ENCODE measurements at regions not wholly inside any gene's neighbourhood (a gene's known extent, or its start where the extent isn't known, plus 50 kb on each side); places are given as distances from the start of the nearest gene placed in this dataset.
"Not testable (repeated sequence)": the region's sequence is repeated elsewhere in the genome, so short reads cannot be mapped to it uniquely, and the experiment has no call there.

DNA sequence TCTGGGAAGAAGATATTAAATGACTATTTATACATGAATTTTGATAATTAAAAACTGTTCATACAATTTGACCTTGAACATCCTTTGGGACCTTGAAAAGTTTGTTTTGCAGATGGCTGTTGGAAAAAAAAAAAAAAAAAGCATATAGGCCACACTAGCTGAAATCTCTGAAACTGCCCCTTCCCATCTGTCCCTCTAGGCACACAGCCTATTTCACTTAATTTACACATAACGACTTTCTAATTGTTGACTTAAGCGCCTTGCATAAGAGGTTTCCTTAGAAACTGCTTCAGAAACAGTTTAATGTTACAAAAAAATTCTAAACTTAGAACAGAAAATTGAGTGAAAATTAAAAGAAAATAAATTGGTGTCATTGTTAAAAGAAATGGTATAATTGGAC lies 131.0 kb downstream of the COX18 start:
- no peak for DNase-seq

DNA sequence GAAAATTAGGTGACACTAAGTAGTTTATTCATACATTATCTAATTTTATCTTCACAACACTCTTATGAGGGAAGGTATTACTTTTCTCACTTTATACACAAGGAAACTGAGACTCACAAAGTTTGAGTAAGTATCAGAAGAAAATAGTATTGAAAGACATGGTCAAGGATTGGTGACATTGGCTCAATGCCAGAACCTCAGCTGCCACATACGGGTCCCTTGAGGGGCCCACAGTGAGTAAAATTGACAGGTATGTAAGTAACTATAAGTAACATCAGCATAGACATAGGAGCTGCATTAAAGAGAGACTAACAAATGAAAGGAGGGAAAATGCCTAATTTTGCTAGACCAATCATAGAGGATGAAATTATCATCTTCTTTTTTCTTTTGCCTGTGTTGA lies 134.1 kb downstream of the COX18 start:
- DNase-seq = no peak

DNA sequence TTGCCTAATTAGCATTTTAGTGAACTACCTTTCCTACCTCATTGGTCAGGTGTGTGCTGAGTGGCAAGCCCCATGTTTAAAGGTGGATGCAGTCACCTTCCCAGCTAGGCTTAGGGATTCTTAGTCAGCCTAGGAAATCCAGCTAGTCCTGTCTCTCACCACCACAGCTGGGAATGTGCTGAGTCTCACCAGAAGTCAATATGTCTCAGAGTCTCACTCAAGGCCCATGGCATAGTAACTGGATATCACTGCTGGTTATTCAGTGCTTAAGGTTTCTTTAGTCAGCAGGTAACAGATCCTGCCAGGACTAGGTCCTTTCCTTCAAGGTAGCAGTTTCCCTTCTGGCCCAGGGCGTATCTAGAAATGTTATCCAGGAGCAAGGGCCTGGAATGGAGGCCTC lies 136.5 kb downstream of the COX18 start:
- DNase-seq = no peak

DNA sequence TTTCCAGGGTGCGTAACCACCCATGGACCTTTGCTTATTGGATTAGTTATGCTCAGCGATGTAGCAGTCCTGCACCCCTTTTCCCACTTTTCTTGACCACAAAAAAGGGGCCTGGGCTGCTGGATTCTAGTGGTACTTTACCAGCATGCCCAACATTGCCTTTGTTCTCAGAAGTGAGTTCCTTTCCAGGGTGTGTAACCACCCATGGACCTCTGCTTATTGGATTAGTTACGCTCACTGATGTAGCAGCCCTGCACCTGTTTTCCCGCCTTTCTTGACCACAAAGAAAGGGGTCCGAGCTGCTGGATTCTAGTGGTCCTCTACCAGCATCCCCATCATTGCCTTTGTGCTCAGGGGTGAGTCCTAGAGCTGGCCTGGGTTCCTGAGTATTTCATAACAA lies 138.2 kb downstream of the COX18 start:
- no peak for DNase-seq

DNA sequence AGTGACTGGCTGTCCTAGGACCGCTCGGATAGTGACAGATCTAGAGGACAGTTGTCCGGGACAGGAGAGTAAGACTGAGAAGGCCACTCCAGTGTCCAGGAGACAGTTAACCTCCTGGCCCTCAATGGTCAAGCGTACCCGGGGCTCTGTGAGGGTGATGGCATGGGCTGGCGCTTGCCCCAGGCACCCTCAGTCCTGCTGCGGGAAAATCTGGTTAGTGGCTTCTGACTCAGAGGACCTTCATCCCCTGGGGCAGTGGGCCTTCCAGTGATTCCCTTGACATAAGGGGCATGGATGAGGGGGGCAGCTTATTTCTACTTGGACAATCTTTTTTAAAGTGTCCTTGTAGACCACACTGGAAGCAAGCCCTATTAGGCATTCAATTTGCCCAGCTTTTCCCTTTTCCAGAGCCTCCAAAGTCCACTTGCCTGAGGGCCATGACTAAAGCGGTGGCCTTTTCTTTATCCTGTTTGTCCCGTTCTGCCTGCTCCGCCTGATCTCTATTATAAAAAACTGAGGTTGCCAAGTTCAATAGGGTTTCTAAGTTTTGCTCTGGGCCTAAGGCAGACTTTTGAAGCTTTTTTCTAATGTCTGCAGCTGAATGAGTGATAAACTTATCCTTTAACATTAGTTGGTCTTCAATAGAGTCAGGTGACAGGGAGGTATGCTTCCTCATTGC lies 139.8 kb downstream of the COX18 start:
- DNase-seq = not testable (repeated sequence)

DNA sequence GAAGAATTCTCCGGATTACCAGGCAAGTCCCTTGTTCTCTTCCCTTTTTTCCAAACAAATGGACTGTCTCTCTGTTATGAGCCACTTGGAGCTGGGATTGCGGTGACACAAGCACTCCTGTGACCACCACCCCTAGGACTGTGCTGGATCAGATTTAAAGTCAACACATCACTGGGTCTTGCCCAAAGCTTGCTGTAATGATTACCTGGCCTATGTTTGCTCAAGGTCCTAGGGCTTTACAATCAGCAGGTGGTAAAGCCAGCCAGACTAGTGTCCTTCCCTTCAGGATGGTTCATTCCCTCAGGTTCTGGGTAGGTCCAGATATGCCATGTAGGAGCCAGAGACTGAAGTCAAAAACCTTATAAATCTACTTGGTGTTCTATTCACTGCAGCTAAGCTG lies 144.7 kb downstream of the COX18 start:
- DNase-seq = no peak

DNA sequence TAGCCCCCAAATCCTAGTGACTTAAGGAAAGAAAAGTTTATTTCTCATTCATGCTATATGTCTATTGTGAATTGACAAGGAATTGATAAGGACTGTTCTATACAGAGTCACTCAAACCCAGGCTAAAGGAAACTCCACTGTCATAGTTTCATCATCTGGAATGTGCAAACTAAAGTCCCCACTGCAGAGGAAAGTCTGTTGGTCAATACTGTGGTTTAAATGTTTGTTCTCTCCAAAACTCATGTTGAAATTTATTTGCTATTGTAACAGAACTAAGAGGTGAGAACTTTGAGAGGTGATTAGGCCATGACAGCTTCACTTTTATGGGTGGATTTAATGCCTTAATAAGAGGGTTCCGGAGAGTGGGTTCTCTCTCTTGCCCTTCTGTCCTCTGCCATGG lies 149.6 kb downstream of the COX18 start:
- DNase-seq = no peak

DNA sequence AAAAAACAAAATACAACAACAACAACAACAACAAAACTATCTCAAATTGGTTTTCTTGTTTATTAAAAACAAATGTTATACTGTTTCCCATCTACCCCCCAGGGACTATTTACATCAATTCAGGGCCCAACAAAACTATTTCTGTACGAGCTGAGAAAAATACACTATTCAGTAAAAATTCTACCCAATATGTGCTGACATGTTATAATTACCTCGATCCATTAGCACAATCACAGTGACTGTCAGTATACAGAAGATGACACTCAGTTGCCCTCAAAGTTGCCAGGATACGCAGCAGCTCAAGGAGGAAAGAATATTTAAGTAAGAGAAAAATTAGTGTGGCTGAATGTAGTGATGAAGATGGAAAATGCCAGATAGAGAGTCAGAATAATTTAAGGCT lies 150.1 kb downstream of the COX18 start:
- no peak for DNase-seq

DNA sequence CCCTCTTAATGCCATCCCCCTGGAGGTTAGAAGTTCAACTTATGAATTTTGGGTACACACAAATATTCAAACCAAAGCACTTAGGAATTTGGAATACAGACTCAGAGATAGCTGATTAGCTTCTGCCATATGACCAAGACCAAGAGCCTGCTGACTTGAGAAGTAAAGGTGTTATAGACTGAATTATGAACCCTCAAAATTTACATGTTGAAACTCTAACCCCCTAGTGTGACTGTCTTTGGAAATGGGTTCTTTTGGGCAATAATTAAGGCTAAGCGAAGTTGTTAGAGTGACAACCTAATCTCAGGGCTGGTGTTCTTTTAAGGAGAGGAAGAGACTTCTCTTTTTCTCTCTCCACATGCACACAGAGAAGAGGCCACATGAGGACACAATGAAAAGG lies 151.2 kb downstream of the COX18 start:
- DNase-seq = no peak

DNA sequence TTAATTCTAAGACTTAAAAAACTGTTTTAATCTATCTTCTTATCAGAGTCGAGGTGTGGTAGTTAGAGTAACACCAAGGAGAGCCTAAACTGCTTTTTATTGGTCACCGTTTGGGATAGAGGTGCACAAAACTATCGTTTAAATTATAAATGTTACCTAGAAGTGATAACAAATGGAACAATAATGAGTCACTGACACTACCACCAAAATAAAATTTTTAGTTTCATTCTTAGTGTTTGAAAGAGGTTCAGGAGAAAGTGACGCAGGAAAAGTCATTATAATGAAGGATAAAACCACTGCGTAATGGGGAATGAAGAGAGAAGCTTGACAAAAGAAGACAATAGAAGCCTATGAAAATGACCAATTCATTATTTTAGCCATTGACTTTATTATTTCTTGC lies 158.2 kb downstream of the COX18 start:
- no peak for DNase-seq

DNA sequence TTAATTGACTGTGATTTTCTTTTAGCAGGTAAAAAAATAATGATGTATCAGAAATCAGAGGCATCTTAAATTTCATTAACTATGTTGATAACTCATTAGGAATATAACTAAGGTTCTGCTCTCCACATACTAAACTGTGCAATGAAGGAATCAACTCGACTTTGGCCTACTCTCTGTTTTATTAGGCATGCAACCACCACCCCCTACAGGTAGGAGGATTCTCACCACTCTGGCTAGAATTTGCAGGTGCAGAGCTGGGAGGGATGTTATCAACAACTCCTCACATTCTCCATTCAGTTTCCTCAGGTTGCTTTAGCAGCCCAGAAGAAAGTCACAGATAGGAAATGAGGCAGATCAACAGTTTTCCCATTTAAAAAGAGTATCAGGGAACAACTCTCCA lies 160.1 kb downstream of the COX18 start:
- no peak for DNase-seq

DNA sequence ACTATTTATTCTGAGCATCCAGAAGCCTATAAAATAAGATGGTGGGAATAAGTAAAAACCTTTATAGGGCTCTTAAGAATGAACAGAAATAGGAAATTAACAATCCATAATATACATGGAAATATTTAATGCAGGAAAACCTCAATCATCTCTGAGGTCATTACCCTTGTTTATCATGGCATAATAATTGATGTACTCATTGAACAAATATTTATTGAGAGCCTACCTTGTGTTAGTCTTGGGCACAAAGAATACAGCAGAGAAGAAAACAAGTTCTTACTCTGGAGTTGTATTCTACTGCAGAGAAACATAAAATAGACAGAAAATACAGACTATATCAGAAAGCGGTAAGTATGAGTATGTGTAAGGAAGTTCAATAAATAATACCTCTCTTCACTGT lies 167.2 kb downstream of the COX18 start:
- DNase-seq = no peak

DNA sequence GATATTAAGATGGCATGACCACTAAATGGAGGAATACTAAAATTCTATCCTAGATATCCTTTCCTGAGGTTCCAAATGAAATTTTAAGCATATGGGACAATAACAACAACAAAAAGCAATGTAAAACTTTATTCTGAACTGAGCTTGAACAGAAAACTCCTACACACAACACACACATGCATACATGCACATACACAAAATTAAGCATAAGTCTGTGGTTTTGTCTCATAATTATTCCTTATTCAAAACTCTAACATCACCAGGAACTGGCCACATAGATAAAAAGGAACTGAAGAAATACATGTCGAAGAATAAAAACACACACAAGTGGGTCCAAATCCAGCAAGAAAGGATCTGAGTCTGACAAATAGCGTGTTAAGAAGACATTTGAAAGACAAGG lies 168.0 kb downstream of the COX18 start:
- DNase-seq = no peak

DNA sequence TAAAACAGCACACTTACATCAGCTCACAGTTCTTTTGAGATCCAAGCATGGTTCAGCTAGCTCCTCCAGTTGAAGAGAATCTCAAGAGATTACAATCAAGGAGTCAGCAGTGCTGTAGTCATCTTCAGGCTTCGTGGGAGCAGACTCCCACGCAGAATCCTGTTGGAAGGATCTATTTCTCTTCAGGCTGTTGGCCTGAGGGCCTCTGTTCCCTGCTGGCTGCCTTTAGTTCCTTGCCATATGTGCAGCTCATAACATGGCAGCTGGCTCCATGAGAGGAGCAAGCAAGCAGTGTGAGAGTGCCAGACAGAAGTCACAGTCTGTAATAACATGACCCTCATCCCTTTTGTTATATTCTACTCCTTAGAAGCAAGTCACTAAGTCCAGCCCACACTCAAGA lies 168.6 kb downstream of the COX18 start:
- no peak for DNase-seq

DNA sequence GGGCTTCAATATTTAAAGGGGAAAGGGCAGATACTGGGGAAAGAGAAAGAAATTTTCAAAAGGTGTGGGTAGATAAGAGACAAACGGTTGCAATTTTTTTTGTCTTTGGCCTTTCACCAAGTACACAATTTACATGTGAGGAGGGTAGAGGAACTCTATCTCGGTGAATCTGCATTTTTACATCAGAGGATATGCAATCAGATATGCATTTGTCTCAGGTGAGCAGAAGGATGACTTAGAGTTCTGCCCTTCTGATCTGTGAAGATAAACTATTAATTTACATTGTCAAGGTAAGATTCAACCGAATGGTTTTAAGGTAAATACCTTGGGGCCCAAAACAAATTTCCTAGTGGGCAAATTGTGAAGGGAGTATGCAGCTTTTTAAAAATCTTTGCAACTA lies 169.9 kb downstream of the COX18 start:
- DNase-seq = no peak

DNA sequence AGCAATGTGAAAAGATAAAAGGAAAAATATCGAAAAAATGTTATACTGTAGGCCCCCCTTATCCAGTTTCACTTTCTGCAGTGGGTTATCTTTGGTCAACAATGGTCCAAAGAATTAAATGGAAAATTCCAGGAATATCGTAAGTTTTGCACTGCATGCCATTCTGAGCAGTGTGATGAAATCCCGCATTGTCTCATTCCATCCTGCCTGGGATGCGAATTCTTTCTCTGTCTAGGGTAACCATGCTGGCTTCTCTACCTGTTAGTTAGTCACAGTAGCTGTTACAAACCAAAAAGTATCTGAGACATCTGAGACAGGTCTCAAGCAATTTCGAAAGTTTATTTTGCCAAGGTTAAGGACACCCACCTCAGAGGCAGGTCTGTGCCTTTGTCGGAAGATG lies 170.3 kb downstream of the COX18 start:
- no peak for DNase-seq

DNA sequence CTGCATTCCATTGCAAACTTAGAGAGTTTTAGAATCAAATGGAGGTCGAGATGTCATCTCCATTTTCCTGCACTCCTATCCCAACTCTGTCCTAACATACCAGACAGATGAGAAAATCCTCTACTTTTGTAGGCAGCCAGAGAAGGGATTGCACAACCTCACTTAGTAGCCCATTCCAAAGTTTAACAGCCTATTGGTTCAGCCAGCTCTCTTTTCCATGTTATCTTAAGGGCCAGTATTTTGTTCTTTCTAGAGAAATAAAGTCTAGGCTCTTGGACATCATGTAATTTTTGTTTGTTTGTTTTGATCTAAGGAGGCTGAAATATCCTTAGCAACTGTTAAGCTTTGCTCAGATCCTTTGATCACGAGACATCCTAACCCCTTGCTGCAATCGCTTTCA lies 173.0 kb downstream of the COX18 start:
- DNase-seq = no peak

DNA sequence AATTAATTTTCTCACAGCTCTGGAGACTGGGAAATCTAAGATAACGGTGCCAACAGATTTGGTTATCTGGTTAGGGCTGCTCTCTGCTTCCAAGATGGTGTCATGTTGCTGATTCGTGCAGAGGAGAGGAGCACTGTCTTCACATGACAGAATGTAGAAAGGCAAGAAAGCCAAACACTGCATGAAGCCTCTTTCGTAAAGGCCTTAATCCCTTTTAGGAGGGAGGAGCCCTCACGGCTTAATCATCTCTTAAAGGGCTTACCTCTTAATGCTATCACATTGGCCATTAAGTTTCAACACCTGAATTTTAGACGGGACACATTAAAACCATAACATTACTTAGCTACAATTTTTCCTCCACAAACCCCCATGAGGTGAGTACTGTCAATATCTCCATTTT lies 174.1 kb downstream of the COX18 start:
- no peak for DNase-seq

DNA sequence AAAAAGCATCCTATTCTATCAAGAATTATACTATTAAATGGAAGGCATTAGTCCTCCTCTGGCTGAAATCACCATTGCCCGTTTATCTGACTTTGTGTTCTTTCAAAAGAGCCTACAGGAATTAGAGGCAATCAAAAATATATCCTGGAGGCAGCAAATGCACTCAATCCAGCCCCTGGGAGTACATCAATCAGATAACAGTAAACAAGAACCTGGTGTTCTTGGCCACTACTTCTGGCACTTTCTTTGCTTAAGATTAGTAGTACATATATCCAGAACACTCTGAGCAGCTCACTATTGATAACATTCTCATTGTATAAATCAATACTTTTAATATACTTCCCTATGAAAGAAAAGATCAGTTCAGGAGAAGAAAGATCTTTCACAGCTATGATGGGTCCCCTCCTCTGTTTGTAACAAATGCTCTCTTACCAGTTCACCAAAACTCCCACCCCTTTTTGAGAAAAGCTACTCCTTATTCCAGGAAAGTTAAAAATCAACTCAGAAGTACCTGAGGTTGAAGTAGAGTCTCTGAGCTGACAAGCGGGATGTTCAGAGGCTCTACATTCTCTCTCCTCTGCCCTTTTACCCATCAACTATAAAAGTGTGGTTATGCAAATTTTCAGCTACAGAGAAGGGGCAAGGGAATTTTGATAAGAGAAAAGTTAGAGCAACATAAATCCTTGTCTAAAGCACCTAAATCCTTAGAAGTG lies 176.0 kb downstream of the COX18 start:
- DNase-seq = no peak

DNA sequence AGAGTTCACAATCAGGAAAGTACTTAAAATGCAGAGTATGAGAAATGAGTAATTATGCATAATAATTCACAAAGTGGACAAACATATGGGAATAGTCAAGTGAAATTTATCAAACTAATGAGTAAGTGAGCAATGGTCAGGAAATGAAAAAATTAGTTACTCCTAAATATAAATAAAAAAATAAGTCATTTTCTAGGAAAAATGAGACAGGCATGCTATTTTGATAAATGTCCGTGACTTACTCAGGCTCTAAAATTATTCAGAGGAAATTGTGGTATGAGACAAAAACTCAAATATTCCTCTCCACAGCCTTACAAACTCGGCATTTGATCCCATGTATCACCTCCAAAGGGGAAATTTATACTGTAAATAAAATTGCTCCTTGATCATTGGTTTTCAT lies 181.2 kb downstream of the COX18 start:
- DNase-seq = no peak

DNA sequence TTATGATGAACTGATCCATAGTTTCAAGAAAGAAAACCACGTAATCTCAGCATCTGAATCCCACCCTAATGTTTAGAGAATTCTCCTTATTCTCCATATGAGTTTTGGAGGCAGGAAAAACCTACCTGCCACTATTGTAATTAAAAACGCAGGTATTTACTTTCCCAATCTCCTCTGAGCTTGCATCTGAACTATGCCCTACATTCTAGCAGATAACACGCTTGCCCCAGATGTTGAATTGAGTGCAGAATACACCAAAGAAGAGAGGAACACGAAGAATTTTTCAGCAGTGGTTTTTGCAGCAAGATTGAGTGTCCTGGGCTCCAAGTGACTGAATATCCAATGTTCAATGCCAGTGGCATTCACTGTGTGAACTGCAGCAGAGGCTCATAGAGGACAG lies 182.4 kb downstream of the COX18 start:
- no peak for DNase-seq

DNA sequence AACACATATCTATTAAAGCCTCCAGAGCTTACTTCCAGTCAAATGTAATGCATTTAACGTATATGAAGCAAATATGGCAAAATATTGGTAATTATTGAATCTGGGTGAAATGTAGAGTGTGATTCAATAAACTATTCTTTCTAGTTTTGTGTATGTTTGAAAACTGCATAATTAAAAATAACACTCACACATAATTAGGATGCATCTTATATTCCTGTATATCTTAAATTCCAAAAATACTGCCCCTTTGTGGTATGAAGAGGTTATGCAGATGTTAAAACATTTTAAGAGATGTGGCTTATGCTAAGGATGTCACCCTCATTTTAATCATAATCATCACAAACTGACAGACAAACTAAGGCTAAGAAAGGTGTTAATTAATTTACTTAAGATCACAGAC lies 182.9 kb downstream of the COX18 start:
- DNase-seq = no peak

DNA sequence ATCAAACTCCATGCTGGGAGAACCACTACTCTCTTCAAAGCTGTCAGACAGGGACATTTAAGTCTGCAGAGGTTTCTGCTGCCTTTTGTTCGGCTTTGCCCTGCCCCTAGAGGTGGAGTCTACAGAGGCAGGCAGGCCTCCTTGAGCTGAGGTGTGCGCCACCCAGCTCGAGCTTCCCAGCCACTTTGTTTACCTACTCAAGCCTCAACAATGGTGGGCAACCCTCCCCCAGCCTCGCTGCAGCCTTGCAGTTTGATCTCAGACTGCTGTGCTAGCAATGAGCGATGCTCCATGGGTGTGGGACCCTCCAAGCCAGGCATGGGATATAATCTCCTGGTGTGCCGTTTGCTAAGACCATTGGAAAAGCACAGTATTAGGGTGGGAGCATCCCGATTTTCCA lies 185.3 kb downstream of the COX18 start:
- not testable (repeated sequence) for DNase-seq

DNA sequence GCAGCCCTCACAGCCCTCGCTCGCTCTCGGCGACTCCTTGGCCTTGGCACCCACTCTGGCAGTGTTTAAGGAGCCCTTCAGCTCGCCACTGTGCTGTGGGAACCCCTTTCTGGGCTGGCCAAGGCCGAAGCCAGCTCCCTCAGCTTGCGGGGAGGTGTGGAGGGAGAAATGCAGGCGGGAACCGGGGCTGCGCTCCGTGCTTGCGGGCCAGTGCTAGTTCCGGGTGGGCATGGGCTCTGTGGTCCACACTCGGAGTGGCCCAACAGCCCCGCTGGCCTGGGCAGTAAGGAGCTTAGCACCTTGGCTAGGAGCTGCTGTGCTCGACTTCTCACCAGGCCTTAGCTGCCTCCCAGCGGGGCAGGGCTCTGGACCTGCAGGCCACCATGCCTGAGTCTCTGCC lies 192.6 kb downstream of the COX18 start:
- DNase-seq = no peak

DNA sequence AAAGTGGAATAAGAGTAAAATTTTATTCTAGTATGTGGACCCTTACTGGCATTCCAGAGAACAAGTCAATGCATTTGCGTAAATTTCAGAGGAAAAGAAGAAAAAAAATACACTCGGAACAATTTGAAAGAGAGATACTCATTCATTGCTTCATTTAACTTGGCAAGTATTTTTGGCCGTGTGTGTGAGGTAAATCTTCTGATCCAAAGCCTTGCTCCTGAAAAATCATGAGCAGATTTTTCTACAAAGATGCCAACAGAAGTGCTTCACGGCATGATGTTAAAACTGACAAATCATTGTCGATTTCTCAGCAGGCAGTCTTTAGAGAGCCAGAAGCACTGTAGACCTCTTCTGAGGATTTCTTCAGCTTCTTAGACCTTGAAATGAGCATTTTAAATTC lies 194.0 kb downstream of the COX18 start:
- DNase-seq = no peak
